GM12872 (cell line): ENCODE measurements at regions not wholly inside any gene's neighbourhood (a gene's known extent, or its start where the extent isn't known, plus 50 kb on each side); places are given as distances from the start of the nearest gene placed in this dataset.

Experiments
- CTCF ChIP-seq: IDR thresholded peaks from 3 replicates; pipeline ENCODE4 v1.5.1; 2011; ENCODE audit warnings: low read depth, mild to moderate bottlenecking, low read length, moderate library complexity; ENCODE audit not compliant: insufficient read depth

GRCh38 chr9:20212806-20213205, 409.5 kb downstream of the MLLT3 start:
- TF ChIP-seq CTCF, result no peak

GRCh38 chr9:20209391-20210340, 412.6 kb downstream of the MLLT3 start:
- TF ChIP-seq CTCF, result no peak

- no peak for TF ChIP-seq CTCF
These were observed 413.3 kb downstream of the MLLT3 start for GRCh38 chr9:20208961-20209371.

- TF ChIP-seq CTCF, result no peak
These were observed 414.1 kb downstream of the MLLT3 start for GRCh38 chr9:20208226-20208625.

GRCh38 chr9:20207176-20207575, 415.1 kb downstream of the MLLT3 start:
- TF ChIP-seq CTCF, result no peak

GRCh38 chr9:20205821-20206220, 416.5 kb downstream of the MLLT3 start:
- TF ChIP-seq CTCF, result no peak

- TF ChIP-seq CTCF, result no peak
These were observed 412.2 kb upstream of the SLC24A2 start for GRCh38 chr9:20200991-20201431.
